ENCODE measurements at regions not wholly inside any gene's neighbourhood (a gene's known extent, or its start where the extent isn't known, plus 50 kb on each side); places are given as distances from the start of the nearest gene placed in this dataset.

- TF ChIP-seq SP1 (IDR thresholded peaks at IDR 0.05; ENCODE audit: low read depth), result no peak
- TF ChIP-seq CTCF (IDR thresholded peaks at IDR 0.05 in 2 of 3, conservative IDR thresholded peaks at IDR 0.05 in 1 of 3; ENCODE audit: borderline replicate concordance in 1 of 3, insufficient read depth in 1 of 3, low read depth in 2 of 3, low read length in 2 of 3), result no peak
- TF ChIP-seq FOSL1 (IDR thresholded peaks at IDR 0.05; ENCODE audit: low read depth), result no peak
- TF ChIP-seq POLR2A (IDR thresholded peaks at IDR 0.05; ENCODE audit: borderline replicate concordance, extremely low read depth, insufficient read depth, insufficient read length), result no peak
- TF ChIP-seq ELF1 (IDR thresholded peaks at IDR 0.05; ENCODE audit: borderline replicate concordance, low read depth), result no peak
- TF ChIP-seq EZH2phosphoT487 (IDR thresholded peaks at IDR 0.05; ENCODE audit: borderline replicate concordance), result no peak
- TF ChIP-seq ATF3 (IDR thresholded peaks at IDR 0.05), result no peak
- TF ChIP-seq TCF7L2 (IDR thresholded peaks at IDR 0.05; ENCODE audit: borderline replicate concordance, extremely low read depth, insufficient read depth, insufficient read length), result no peak
These were observed 170.7 kb downstream of the GATA3 start for GRCh38 chr10:8225187-8225586.

All from HCT116 (cell line).